LNCAP (cell line): ENCODE measurements at regions not wholly inside any gene's neighbourhood (a gene's known extent, or its start where the extent isn't known, plus 50 kb on each side); places are given as distances from the start of the nearest gene placed in this dataset.

Experiments
- TF ChIP-seq, protein P1 (sequence below): fragments of 450-650 bp; IDR thresholded peaks from 2 replicates; pipeline ENCODE4 v1.5.1; 2017; ENCODE audit warnings: mild to moderate bottlenecking

DNA sequence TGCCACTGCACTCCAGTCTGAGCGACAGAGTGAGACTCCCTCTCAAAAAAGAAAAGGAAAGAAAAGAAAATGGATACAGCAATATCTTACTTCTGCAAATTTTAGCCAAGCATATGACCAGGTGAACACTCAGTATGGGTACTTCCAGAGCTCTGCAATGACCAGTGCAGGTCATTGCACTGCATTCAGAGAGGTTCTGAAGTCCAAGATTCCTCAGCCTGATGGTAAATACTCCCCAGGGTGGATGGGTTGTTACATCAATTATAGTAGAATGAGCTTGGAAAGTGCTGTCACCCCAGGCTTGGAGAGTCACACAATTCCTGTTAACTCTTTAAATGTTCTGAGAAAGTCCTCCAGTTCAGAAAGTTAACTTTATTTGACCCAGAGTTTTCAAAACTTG lies 103.7 kb downstream of the RPLP1 start:
- TF ChIP-seq, protein P1, sequence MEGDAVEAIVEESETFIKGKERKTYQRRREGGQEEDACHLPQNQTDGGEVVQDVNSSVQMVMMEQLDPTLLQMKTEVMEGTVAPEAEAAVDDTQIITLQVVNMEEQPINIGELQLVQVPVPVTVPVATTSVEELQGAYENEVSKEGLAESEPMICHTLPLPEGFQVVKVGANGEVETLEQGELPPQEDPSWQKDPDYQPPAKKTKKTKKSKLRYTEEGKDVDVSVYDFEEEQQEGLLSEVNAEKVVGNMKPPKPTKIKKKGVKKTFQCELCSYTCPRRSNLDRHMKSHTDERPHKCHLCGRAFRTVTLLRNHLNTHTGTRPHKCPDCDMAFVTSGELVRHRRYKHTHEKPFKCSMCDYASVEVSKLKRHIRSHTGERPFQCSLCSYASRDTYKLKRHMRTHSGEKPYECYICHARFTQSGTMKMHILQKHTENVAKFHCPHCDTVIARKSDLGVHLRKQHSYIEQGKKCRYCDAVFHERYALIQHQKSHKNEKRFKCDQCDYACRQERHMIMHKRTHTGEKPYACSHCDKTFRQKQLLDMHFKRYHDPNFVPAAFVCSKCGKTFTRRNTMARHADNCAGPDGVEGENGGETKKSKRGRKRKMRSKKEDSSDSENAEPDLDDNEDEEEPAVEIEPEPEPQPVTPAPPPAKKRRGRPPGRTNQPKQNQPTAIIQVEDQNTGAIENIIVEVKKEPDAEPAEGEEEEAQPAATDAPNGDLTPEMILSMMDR, result no peak

DNA sequence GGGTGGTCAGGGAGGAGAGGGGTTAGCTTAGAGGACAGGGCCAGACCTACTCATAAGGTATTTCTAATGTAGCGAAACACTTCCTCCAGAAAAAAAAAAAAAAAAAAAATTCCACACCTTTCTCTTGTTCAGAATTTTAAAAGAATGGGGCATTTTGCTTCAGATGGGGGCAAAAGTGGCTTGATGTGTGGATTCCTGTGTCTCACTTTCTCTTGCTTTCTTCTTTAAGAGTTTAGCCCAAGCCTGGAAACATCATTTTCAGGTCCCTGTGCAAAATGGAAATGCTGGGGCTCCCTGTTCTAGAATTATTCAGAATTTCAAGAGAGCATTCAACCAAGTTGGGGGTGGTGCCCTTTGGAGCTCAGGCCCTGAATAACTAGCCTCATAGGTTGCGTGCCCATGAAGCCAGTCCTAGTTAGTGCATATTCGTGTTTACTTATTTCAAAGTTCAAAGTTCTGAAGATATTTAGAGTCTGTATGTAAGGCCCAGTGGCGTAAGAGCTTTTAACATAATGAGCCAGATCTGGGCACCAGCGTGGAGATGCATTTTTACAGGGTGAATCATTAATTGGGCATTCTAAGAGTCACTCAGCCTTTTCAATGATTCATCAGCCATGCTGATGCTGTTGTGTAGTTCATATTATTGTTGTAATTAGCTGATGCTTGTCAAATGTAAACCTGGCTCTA lies 104.5 kb downstream of the RPLP1 start:
- TF ChIP-seq, protein P1, result no peak

DNA sequence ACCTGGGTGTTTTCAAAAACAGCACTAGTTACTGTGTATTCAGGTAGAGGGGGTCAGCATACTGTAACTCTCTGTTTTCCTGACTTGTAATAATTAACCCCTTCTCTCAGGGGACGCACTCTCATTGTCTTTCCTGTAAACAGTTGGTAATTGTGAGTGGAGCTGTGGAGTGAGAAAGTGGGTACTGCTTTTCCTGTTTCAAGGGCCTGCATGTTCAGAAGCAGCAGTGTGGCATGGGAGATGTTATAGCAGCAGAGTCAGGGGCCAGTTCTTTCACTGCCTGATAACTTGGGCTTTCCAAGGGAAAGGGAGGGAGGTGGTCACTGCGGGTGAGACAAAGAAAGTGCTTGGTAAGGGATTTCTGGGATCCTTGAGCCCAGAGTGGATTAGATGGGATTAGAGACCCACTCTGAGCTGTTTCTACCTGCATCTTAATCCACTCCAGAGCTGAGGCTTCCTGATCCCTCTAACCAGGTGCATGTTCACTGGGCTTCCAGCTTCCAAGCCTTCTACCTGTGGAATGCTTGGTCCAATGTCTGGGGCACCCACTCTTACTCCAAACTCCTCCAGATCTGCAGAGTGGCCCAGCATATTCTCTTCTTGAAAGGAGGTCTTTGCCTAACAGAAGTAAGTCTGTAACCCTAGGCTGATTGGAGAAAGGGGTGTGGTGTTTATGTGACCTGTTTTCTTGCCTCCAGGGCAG lies 105.2 kb downstream of the RPLP1 start:
- TF ChIP-seq, protein P1, result no peak

DNA sequence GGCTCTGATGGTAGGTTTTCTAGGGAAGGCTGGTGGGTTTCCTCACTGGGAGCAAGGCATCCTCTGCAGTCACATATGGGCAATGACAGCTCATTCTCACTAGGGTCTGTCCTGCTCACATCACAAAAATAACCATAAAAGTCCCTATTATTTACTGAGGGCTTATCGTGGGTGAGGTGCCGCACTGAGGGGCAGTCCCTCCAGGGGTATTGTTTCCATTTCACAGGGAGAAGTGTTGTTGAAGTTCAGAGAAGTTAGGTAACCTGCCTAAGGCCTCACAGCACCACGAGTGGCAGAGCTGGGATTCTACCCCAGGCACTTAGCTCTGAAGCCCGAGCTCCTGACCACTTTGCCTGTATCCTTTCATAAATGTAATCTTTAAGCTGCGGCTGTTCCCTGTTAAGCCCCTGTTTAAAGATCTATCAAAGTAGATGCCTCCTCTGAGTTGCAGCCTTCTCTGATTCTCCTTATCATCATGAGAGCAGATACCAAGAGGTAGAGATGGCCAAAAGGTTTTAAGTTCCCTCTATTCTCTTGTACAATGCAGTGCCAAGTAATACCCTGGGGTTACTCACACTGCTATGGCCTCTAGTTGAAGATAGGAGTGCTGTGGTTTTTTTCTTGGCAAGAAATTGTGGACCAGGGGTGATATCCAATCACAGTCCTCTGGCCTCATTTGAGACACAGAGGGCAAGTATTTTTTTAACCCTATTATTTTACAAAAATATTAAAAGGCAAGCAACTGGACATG lies 107.0 kb downstream of the RPLP1 start:
- TF ChIP-seq, protein P1, result no peak

DNA sequence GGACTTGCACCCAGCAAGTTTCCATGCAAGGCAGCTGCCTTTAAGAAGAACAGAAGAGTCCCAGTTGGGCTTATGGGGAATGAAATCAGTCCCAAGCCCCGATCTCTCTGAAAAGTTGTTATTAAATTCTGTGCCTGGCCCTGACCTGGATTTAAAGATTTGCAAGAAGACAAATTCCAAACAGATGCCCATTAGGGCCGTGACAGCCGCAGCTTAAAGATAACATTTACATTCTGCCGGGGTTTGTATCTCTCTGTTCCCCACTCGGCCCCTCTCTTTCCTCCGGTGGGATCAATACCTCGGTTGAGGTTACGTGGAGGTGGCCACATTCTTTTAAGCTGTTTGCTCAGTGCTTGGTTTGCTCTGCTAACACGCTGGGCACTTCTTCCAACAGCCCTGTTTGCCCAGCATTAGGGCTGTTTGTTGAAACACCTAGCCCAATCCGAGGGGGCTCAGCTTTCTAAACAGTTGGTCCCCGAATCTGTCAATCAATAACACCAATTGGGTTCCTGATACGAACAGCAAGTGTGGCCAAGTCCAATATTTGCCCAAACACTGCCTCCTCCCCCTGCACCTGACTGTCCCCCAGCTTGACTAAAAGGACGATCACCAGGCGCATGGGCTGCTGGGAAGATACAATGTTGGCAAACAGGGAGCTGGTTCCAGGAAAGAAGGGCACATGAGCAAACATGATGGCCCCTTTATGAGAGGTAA lies 108.6 kb downstream of the RPLP1 start:
- TF ChIP-seq, protein P1, result no peak

DNA sequence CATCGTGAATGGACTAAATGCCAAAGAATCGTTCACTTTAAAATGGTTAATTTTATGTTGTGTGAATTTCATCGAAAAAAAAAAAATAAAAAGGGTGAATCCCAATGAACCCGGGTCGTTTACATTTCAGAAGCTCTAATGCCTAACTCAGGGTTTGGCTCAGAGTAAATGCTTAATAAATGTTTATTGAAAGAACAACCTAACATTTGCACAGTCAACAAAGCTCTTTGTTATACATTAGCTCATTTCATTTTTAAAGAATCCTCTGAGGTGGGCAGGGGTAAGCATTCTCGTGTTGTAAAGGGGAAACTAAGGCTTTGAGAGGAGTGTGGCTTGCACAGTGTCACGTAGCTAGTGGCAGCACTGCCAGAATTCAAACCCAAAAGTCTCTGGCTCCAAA lies 109.5 kb downstream of the RPLP1 start:
- TF ChIP-seq, protein P1, result no peak

DNA sequence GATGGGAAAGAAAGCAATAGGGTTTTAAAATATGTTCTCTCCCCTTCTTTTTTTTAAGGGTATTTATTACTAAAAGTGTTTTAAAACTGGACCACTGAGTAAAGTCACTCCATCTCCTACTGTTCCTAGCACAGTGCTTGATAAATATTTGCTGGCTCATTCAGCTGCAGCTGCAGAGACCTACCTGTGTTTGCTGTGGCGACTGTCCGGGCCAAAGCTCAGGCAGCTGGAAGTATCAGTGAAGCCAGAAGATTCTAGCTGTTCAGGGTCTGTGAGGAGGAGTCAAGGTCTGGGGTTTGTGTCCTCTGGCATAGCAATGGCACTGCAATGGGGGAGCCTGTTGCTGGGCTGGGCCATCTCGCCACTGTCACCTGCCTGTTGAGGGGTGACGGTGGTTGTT lies 109.9 kb downstream of the RPLP1 start:
- TF ChIP-seq, protein P1, result no peak
